Fibroblast of gingiva (primary cell): ENCODE measurements at regions not wholly inside any gene's neighbourhood (a gene's known extent, or its start where the extent isn't known, plus 50 kb on each side); places are given as distances from the start of the nearest gene placed in this dataset.

Experiments
- DNase-seq: peaks from one replicate; pipeline ENCODE4 v3.0.0-alpha.2; 2011; ENCODE audit warnings: low read depth

DNA sequence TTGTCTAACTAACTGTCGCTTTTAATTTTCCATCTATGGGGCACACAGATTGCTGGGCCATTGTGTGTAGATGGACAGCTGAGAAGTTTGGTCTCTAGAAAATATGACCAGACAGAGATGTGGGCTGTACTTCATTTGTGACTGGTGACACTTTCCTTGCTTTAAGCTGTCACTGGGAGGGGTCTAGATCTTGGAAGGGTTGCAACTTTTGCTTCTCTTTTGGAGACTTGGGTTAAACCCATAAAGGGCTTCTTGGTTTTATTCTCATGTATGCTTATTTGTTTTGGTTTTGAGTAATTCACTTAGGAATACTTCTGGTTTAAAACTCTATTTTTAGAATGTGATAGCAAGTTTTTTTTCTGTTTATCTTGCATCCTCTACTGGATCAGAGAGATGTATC, 80.2 kb downstream of the ETS2 start:
- no peak for DNase-seq

DNA sequence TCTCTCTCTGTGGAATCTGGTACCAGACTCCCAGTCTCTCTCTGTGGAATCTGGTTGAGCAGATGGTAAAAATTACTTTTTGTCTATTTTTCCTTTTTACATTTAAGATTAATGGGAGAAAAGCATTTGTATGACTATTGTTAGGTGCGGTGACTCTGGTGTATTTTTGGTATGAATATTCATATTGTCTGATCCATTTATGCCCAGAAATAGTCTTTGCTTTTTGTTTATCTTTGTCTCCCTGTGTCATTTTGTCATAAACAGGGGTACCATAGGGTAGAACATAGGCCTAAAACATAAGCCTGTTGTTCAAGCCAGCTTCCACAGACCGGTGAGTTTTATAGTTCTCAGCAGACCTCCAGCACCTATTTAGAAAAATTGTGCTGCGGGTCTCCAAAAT, 78.7 kb downstream of the ETS2 start:
- no peak for DNase-seq

DNA sequence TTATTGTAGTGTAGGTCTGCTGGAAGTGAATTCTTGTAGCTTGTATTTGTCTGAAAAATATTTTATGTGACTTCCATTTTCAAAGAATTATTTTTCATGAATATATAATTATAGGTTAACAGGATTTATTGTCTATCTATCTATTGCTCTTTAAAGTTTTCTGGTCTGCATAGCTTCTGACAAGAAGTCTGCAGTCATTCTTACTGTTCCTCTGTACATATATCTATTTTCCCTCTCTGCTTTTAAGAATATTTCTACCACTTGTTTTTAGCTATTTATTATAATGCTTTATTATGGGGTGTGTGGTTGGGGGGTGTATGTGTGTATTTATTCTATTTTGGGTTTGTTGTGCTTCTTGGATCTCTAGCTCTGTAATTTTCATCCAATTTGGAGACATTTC, 77.4 kb downstream of the ETS2 start:
- DNase-seq: no peak

DNA sequence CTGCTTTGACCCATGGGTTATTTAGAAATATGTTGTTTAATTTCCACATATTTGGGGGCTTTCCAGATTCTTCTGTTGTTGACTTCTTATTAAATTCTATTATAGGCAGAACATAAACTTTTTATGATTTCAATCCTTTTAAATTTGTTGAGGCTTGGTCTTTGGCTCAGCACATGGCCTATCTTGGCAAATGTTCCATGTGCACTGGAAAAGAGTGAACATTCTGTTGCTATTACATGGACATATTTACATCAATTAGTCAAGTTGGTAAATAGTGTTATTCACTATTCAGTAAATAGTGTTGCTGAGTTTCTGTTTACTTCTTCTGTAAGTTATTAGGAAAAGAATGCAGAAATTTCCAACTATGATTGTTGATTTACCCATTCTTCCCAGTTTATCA, 75.4 kb downstream of the ETS2 start:
- peak; percentile 64 for DNase-seq

DNA sequence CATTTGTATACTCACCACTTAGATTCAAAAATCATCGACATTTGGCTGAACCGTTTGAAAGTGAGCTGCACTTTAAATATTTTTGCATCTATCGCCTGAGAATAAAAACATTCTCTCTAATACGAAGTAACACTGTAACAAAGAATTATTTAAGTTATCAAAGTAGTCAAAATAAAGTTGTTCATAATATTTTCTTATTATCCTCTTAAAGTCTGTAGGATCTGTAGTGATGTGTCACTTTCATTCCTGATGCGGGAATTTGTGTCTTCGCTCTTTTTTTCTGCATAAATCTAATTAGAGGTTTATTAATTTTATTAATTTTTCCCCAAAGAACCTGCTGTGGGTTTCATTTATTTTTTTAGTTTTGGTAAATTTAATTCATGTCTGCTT, 74.8 kb downstream of the ETS2 start:
- DNase-seq: no peak

DNA sequence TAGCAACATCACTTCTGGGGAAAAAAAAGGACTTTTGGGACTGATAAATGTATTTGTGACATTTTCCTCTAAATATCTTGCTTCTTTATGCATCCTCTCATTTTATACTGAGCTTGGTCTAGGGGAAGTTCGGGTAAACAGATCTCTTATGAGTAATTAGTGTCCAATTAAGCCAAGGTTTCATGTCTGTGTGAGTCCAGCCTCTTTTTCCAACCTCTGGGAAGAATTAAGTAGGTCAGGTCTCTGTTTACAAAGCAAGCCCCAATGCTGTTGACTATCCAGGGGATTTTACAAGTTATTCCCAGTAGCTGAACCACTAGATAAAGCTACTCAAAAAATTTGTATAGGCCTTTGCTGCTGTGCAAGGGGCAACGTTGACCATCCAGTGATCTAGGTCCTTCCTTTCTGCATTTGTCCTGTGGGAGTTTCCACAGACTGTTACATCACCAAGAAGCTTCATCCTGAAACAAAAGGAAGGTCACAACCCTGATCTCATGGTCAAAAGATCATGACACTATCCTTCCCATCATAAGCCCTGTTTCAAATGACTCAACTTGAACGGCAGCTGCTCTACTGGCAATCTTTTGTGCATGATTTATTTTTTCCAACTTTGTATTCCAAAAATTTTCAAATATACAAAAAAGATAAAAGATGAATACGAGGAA, 74.3 kb downstream of the ETS2 start:
- DNase-seq: no peak

DNA sequence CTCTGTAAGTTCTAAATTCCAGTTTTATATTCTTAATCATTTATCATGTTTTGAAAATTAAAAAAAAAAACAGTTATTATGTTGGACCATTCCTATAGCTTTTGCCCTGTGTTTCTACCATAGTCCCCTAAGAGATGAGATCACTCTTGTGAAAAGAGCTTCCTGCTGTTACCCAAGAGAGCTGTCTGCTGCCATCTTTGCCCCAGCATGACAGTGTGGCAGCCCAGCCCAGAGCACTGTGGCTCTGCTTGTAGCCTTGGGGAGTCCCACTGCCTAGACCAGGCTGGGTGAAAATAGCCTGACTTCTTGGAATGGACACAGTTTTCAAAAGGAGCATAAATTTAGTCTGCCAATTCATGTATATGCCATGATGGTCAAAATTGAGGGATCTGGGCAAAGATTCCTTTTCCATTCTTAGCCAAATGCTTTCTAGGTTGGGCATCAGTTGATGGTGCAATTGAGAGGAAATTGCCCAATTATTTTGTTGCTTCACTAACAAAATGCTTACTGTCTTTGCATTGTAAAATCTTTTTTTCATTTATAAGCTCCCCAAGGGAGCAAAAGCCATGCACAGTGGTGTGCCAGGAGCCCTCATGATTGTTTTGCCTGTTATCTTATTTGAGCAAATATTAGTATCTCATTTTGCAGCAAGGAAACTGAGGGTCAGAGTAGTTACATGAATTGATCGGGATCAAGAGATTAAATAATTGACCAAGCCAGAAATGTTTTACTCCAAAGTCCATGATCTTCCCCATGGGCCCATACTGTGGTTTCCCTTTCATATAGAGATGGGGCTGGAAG, 72.8 kb downstream of the ETS2 start:
- DNase-seq: peak; percentile 85

DNA sequence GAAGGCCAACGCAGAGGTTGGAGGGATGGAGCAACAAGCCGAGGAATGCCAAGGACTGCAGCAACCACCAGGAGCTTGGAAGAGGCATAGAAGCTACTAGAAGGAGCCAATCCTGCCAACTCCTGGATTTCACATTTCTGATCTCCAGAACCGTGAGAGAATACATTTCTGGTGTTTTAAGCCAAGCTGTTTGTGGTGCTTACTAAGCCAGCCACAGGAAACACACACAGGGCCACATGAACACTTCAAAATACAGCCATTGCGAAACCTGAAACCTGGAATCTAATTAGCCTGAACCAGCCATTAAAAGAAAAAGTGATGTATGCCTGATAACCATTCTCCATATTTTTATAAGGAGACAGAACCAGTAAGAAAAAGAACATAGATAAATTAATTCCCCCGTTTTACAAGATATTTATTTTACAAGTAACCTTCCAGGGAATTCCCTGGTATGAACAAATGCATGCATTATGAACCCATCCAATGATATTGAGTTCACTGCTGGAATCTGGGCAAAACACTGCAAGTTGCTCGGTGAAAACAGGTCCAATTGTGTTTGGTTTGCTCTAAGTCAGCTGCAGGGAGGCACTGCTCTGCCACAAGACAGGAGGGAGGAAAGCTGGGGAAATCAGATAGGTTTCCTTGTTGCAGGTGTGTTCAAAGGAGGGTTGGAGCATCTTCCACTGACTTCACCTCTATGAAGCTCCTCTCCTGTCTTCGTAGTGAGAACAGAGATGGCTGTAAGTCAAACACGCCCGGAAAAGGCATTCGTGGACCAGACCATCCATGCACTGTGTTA, 70.2 kb downstream of the ETS2 start:
- peak; percentile 82 for DNase-seq
